Chondrocyte (in vitro differentiated cells): ENCODE measurements at regions not wholly inside any gene's neighbourhood (a gene's known extent, or its start where the extent isn't known, plus 50 kb on each side); places are given as distances from the start of the nearest gene placed in this dataset.
A peak's percentile ranks its signal among the peaks of the same experiment; 100 is the strongest.

ENCODE experiments used
- DNase-seq: peaks from one replicate; pipeline ENCODE4 v3.0.0; 2021; ENCODE audit warnings: mixed read lengths, low spot score
- H3K27ac Mint-ChIP-seq: one replicate; pipeline ENCODE4 v1.8.0; 2021; ENCODE audit warnings: mild to moderate bottlenecking, moderate library complexity, mixed read lengths; ENCODE audit not compliant: unreplicated experiment
- H3K27me3 Mint-ChIP-seq: 2 replicates; pipeline ENCODE4 v1.8.0; 2021; ENCODE audit warnings: low read depth, mixed read lengths
- H3K36me3 Mint-ChIP-seq: 2 replicates; pipeline ENCODE4 v1.8.0; 2021; ENCODE audit warnings: low read depth, mixed read lengths
- H3K4me1 Mint-ChIP-seq: 2 replicates; pipeline ENCODE4 v1.8.0; 2021; ENCODE audit warnings: low read depth, mild to moderate bottlenecking, mixed read lengths
- H3K4me3 Mint-ChIP-seq: one replicate; pipeline ENCODE4 v1.8.0; 2021; ENCODE audit warnings: mild to moderate bottlenecking, moderate library complexity, mixed read lengths; ENCODE audit not compliant: unreplicated experiment
- H3K9me3 Mint-ChIP-seq: 2 replicates; pipeline ENCODE4 v1.8.0; 2021; ENCODE audit warnings: low read depth, mixed read lengths
- TF ChIP-seq, protein P1 (sequence below): fragments of 200-600 bp; sonication (generic); IDR thresholded peaks from 2 replicates; pipeline ENCODE4 v1.5.0; 2021; ENCODE audit warnings: antibody characterized with exemption, mild to moderate bottlenecking, moderate library complexity

DNA sequence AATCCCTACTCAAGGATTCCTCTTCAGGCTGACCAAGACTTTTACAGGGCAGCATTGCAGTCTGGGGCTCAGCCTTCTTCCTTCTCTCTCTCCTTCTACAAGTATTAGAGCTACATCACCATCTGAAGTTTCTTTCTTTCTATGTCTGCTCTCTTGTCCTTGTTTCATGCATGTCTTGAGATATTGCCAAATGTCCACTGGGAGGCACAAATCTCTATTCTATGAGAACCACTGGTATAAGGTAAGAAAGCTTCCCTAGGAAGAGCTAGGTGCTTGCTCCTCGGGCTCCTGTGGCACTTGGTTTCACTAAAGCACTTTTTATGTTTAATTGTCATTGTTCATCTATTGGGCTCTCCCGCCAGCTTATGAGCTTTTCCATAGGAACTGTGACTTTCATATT is 289.2 kb upstream of the PCSK5 start:
- TF ChIP-seq, protein P1, sequence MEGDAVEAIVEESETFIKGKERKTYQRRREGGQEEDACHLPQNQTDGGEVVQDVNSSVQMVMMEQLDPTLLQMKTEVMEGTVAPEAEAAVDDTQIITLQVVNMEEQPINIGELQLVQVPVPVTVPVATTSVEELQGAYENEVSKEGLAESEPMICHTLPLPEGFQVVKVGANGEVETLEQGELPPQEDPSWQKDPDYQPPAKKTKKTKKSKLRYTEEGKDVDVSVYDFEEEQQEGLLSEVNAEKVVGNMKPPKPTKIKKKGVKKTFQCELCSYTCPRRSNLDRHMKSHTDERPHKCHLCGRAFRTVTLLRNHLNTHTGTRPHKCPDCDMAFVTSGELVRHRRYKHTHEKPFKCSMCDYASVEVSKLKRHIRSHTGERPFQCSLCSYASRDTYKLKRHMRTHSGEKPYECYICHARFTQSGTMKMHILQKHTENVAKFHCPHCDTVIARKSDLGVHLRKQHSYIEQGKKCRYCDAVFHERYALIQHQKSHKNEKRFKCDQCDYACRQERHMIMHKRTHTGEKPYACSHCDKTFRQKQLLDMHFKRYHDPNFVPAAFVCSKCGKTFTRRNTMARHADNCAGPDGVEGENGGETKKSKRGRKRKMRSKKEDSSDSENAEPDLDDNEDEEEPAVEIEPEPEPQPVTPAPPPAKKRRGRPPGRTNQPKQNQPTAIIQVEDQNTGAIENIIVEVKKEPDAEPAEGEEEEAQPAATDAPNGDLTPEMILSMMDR, result peak; percentile 49
- no peaks in the 10 kb centered on the region for H3K9me3 Mint-ChIP-seq
- DNase-seq, result no peak
- H3K36me3 Mint-ChIP-seq, result peaks cover 2% of the 10 kb centered on the region
- H3K4me1 Mint-ChIP-seq, result no peaks in the 10 kb centered on the region
- H3K4me3 Mint-ChIP-seq, result no peak overlapping the region
- peaks cover 26% of the 10 kb centered on the region for H3K27me3 Mint-ChIP-seq
- no peak overlapping the region for H3K27ac Mint-ChIP-seq

DNA sequence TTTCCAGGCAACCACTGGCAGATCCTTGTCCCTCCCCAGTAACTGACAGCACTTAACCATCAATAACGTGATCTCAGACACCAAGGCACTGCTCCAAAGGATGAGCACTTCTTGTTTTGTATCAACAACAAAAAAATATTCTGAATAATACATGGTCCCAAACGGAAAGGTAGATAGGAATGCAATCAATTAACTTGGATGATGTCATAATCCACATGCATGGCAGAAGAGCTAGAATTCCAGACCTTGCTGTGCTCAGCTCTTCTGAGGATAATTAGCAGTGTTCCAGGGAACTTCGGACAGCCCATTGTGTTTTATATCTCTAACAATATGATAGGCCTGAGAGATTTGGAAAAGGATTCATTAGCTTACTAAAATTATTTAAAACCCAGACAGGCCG is 288.4 kb upstream of the PCSK5 start:
- Mint-ChIP-seq H3K4me1 (no peaks in the 10 kb centered on the region), H3K36me3 (peaks cover under 1% of the 10 kb centered on the region), H3K9me3 (no peaks in the 10 kb centered on the region), H3K27me3 (peaks cover 29% of the 10 kb centered on the region), H3K4me3 (no peak overlapping the region), H3K27ac (no peak overlapping the region)
- TF ChIP-seq, protein P1, result no peak
- DNase-seq, result no peak

DNA sequence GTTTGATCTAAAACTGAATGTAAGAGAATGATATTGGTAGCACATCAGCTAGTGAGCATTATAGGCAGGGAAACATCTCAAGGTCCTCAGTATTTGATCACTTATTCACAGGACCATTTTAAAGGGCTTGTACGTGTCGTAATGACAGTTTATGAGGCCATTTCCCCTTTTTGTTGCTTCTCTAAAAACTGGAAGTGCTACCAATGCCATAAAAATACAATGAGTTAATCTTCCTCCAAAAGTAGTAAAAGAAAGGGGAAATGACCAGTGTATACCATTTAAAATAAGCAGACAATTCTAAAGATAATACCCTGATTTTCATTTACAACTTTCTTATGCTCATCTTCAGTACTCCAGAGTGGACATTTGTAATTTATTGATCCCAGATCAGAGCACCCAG is 285.8 kb upstream of the PCSK5 start:
- Mint-ChIP-seq H3K36me3 (no peaks in the 10 kb centered on the region), H3K27me3 (peaks cover 31% of the 10 kb centered on the region), H3K27ac (no peak overlapping the region), H3K4me3 (no peak overlapping the region), H3K4me1 (no peaks in the 10 kb centered on the region), H3K9me3 (no peaks in the 10 kb centered on the region)
- TF ChIP-seq, protein P1, result no peak
- DNase-seq, result no peak

DNA sequence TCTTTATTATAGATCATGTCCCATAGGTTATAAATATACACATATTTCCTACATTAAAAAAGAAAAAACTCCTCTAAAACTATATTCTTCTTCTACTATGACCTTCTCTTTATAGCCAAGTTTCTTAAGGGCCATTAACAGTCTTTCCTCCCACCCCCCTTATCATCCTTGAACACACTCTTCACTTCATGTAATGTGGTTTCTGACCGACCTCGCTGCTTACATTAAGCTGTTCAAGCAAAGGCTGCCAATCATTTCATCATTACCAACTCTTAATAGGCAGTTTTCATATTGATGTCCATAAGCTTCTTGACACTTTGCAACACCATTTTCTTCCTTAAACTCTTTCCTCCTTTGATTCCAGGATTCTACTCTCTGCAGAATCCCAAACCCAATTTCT is 283.0 kb upstream of the PCSK5 start:
- Mint-ChIP-seq H3K4me3 (no peak overlapping the region), H3K4me1 (no peaks in the 10 kb centered on the region), H3K27me3 (peaks cover 32% of the 10 kb centered on the region), H3K36me3 (no peaks in the 10 kb centered on the region), H3K9me3 (no peaks in the 10 kb centered on the region), H3K27ac (no peak overlapping the region)
- TF ChIP-seq, protein P1, result no peak
- no peak for DNase-seq

DNA sequence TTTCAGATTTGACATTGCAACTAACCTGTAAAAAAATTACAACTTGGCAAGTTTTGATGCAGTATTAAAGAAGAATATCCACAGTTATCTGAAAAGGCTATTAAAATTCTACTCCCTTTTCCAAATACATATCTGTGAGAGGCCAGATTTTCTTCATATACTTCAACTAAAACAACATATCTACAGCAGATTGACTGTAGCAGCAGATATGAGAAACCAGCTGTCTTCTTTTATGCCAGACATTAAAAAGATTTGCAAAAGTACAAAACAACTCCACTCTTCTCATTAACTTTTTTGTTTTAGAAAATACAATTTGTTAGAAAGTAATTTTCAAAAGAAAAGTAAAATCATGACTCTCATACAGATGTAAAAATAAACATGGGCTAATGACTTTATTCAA is 281.1 kb upstream of the PCSK5 start:
- TF ChIP-seq, protein P1, result no peak
- H3K4me1 Mint-ChIP-seq, result no peaks in the 10 kb centered on the region
- no peak overlapping the region for H3K27ac Mint-ChIP-seq
- no peaks in the 10 kb centered on the region for H3K9me3 Mint-ChIP-seq
- DNase-seq, result no peak
- no peak overlapping the region for H3K4me3 Mint-ChIP-seq
- no peaks in the 10 kb centered on the region for H3K36me3 Mint-ChIP-seq
- H3K27me3 Mint-ChIP-seq, result peaks cover 29% of the 10 kb centered on the region
